Astrocyte of the spinal cord (primary cell): ENCODE measurements at regions not wholly inside any gene's neighbourhood (a gene's known extent, or its start where the extent isn't known, plus 50 kb on each side); places are given as distances from the start of the nearest gene placed in this dataset.

Experiments used
- DNase-seq: peaks from one replicate; pipeline ENCODE4 v3.0.0; 2011; ENCODE audit warnings: low read depth, low spot score
- H3K4me3 ChIP-seq: 2 replicates; pipeline ENCODE4 v1.5.1; 2011; ENCODE audit warnings: low read depth, mild to moderate bottlenecking, low read length, moderate library complexity
- CTCF ChIP-seq: IDR thresholded peaks from 2 replicates; pipeline ENCODE4 v1.5.1; 2012; ENCODE audit warnings: low read depth, mild to moderate bottlenecking, low read length, inconsistent platforms
- in situ Hi-C: cut with HindIII; loops from 2 replicates; pipeline ENCODE4 v1.10.0; 2017; ENCODE audit warnings: low sequenced_read_pairs

GRCh38 chr5:172588380-172588779, 52.7 kb upstream of the NEURL1B start:
- no peak overlapping the region for H3K4me3 ChIP-seq
- in situ Hi-C loops: no loop called here
- no peak for TF ChIP-seq CTCF
- no peak for DNase-seq

- H3K4me3 ChIP-seq: no peak overlapping the region
- in situ Hi-C loops: no loop called here
- TF ChIP-seq CTCF: no peak
Observed at GRCh38 chr5:172587061-172587405, 54.0 kb upstream of the NEURL1B start.

GRCh38 chr5:172586125-172587060, 54.7 kb upstream of the NEURL1B start:
- TF ChIP-seq CTCF: no peak
- in situ Hi-C loops: no loop called here
- H3K4me3 ChIP-seq: no peak overlapping the region
- no peak for DNase-seq

More at GRCh38 chr5:172587061-172587405, 54.0 kb upstream of the NEURL1B start:
- no peak for DNase-seq

- TF ChIP-seq CTCF: no peak
- no peak for DNase-seq
- no peak overlapping the region for H3K4me3 ChIP-seq
- in situ Hi-C loops: no loop called here
Observed at GRCh38 chr5:172585114-172585513, 55.9 kb upstream of the NEURL1B start.

GRCh38 chr5:172584638-172585037, 56.4 kb upstream of the NEURL1B start:
- no peak for DNase-seq
- no peak for TF ChIP-seq CTCF
- in situ Hi-C loops: no loop called here

GRCh38 chr5:172583931-172584511, 57.0 kb upstream of the NEURL1B start:
- in situ Hi-C loops: no loop called here
- DNase-seq: no peak
- H3K4me3 ChIP-seq: no peak overlapping the region
- no peak for TF ChIP-seq CTCF

More at GRCh38 chr5:172584638-172585037, 56.4 kb upstream of the NEURL1B start:
- H3K4me3 ChIP-seq: no peak overlapping the region
